Right forelimb (tissue), 1 donor: ENCODE measurements at regions not wholly inside any gene's neighbourhood (a gene's known extent, or its start where the extent isn't known, plus 50 kb on each side); places are given as distances from the start of the nearest gene placed in this dataset.
"Not testable (repeated sequence)": the region's sequence is repeated elsewhere in the genome, so short reads cannot be mapped to it uniquely, and the experiment has no call there.

Experiments used
- DNase-seq: peaks from one replicate; pipeline ENCODE4 v3.0.0-alpha.2; 2018

DNA sequence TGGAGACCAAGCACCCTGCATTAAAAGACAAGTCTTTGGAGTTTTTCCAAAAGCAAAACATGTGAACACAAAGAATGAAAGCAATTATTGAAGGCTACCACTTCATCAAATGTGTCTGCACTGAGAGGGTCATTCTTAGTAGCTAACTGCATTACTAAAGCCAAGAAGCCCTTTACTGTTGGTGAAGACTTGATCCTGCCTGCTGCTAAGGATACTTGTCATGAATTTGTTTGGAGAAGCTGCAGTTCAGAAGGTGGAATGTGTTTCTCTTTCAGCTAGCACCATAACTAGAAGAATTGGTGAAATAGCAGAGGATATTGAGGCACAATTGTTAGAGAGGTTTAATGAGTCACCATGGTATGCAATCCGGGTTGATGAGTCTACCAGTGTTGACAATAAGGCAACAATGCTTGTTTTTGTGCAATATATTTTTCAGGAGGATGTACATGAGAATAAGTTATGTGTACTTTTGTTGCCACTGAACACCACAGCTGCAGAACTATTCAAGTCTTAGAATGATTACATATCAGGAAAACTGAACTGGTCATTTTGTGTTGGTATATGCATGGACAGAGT, 457.3 kb upstream of the ISX start:
- DNase-seq = no peak

DNA sequence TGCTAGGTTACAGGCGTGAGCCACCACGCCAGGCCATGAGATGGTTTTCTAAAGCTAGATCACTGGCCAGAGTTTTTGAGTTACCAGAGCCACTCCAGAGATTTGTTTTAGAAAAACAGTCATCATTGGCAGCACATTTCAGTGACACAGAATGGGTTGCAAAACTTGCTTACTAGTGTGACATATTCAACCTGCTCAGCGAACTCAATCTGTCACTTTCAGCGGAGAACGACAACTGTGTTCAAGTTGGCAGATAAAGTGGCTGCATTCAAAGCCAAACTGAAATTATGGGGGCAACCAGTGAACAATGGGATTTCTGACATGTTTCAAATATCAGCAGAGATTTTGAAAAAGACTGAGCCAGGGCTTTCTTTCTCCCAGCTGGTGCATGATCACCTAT, 456.3 kb upstream of the ISX start:
- DNase-seq = no peak

- no peak for DNase-seq
Observed at GRCh38 chr22:34620161-34620560, 445.8 kb upstream of the ISX start.

- no peak for DNase-seq
Observed at GRCh38 chr22:34620832-34621231, 445.1 kb upstream of the ISX start.

DNA sequence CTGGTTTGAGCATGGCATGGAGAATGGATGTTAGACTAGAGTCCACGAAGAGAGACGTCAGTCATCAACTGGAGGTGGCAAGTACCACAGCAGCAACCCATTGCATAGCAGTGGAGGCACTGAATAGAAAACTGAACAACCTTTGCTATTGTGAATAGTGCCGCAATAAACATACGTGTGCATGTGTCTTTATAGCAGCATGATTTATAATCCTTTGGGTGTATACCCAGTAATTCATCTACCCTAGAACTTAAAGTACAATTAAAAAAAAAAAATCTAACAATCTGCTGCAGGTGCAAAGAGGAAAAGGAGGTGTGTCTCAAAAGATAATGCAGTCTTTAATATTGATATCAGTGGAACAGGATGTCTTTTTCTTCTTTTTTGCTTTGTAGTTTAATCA, 443.4 kb upstream of the ISX start:
- no peak for DNase-seq

- DNase-seq = no peak
Observed at GRCh38 chr22:34623580-34623979, 442.4 kb upstream of the ISX start.

GRCh38 chr22:34625892-34626291, 440.1 kb upstream of the ISX start:
- DNase-seq = not testable (repeated sequence)

GRCh38 chr22:34638128-34638527, 427.8 kb upstream of the ISX start:
- no peak for DNase-seq

DNA sequence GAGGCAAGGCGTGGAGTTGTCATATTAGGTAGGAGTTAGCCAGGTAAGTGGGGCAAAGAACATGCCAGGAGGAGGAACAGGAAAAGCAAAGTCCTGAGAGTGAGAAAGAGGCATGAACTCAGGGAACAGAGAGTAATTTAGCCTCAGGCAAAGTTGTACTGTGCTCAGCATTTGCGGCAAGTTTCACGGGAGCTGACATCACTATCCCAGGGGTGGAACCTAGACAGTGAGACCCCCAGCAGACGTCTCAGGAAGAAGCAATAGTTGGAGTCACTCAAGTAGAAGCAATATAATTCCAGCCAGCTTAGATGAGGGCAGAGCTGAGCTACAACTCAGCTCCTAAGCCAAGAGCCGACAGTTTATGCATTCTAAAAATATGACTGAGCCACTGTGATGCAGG, 426.0 kb upstream of the ISX start:
- DNase-seq = no peak

DNA sequence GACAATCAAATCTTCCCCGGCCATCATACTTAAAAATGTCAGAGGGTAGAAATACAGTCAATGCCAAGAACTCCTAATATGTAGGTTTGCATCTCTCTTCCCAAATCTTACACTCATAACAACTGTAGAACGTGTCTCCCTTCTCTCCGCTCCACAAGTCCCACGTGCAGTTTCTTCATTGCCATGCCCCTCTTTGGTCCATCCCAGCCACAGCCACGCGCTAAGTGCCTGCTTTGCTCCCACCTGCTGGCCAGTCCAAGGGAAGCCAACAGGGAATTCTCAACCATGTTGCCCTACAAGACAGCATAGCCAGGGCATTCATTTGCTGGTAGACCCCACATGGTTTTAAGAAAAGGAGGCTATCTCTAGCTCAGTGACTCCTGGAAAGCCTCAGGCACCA, 420.6 kb upstream of the ISX start:
- no peak for DNase-seq

GRCh38 chr22:34669001-34669400, 397.0 kb upstream of the ISX start:
- DNase-seq = no peak

DNA sequence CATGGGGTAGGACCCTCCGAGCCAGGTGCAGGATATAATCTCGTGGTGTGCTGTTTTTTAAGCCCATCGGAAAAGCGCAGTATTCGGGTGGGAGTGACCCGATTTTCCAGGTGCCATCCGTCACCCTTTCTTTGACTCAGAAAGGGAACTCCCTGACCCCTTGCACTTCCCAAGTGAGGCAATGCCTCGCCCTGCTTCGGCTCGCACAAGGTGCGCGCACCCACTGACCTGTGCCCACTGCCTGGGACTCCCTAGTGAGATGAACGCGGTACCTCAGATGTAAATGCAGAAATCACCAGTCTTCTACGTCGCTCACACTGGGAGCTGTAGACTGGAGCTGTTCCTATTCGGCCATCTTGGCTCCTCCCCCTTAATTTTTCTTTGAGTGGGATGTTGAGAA, 382.9 kb upstream of the ISX start:
- DNase-seq = not testable (repeated sequence)

GRCh38 chr22:34684278-34684677, 381.7 kb upstream of the ISX start:
- not testable (repeated sequence) for DNase-seq

- no peak for DNase-seq
Observed at GRCh38 chr22:34687116-34687515, 378.8 kb upstream of the ISX start.

- DNase-seq = no peak
Observed at GRCh38 chr22:34688825-34689224, 377.1 kb upstream of the ISX start.

- no peak for DNase-seq
Observed at GRCh38 chr22:34696557-34696956, 369.4 kb upstream of the ISX start.

GRCh38 chr22:34702279-34702678, 363.7 kb upstream of the ISX start:
- DNase-seq = no peak

- no peak for DNase-seq
Observed at GRCh38 chr22:34709641-34710040, 356.3 kb upstream of the ISX start.

DNA sequence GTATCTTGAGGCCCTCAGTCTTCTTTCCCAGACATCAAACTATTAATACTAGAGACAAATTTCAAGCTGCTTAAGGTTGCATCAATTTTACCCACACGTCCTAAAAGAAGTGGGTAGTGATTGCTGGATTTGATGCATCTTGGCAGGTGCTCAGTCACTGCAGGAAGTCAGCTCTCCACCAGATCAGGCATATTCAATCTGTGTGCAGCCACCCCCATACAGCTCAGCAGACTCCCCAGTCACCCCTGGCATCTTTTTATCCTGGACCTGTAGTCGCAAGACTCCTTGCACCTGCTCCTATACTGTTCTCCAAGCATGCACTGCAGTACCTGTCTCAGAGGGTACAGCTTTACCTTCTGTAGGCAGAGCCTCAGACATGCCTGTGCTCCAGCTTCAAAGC, 343.1 kb upstream of the ISX start:
- no peak for DNase-seq

DNA sequence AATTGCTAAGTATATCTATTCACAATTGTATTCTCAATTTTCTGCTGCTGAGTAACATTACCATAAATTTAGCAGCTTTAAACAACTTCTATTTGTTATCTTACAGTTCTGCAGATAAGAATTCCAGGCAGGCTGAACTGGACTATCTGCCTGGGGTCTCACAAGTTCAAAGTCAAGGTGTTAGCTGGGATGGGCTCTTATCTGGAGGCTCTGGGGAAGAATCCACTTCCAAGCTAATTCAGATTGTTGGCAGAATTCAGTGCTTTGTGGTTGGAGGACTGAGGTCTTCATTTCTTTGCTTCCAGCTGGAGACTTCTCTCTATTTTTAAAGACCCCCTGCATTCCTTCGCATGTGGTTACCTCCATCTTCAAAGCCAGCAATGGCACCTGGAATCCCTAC, 329.9 kb upstream of the ISX start:
- DNase-seq = no peak

- no peak for DNase-seq
Observed at GRCh38 chr22:34738661-34739400, 327.1 kb upstream of the ISX start.

- no peak for DNase-seq
Observed at GRCh38 chr22:34743110-34743751, 322.7 kb upstream of the ISX start.

DNA sequence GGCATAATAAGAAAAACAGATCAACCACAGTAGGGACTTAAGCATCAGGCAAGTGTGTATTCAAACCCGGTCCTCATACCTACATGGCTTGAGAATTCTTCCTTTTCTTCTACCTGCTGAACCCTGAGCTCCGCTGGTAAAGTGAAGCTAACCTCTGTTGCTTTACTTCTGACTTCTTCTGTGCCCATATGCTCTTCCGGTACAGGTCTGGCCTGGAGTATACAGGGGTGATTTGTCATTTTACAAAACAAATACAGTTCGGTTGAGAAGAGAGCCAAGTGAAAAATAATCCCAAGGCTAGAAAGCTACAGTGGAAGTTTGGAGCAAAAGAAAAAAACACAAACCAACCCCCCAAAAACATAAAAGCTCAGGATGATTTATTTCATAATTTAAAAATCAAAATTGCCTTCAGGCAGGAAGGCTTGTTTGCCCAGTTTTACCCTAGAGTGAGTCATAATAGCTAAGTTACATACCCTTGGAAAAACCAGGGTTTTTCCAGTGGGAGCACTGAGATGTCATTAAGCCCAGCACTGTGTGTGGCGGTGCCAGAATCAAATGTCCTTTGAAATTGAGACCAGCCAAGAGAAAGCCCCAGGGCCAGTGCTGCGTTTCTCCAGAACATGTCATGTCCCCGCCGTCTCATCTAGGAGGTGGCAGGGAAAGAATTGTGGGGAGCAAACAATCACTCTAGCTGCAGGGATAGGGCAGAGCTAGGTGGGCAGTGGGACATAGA, 305.5 kb upstream of the ISX start:
- DNase-seq = no peak

GRCh38 chr22:34761111-34761510, 304.8 kb upstream of the ISX start:
- DNase-seq = peak; percentile 46
